SK-N-SH treated with all-trans-retinoic acid at 6 μM for 48 hours (cell line): ENCODE measurements at regions not wholly inside any gene's neighbourhood (a gene's known extent, or its start where the extent isn't known, plus 50 kb on each side); places are given as distances from the start of the nearest gene placed in this dataset.
"Not testable (repeated sequence)": the region's sequence is repeated elsewhere in the genome, so short reads cannot be mapped to it uniquely, and the experiment has no call there.

Experiments used
- ARNTL ChIP-seq: fragments of 450-650 bp; formaldehyde crosslinking; IDR thresholded peaks from 2 replicates; pipeline ENCODE4 v1.5.0; 2020; ENCODE audit warnings: low read depth, mild to moderate bottlenecking, moderate library complexity, borderline replicate concordance
- BACH2 ChIP-seq: fragments of 250-450 bp; sonication (Bioruptor Pico); IDR thresholded peaks from 2 replicates; pipeline ENCODE4 v1.9.0; 2021; ENCODE audit warnings: mild to moderate bottlenecking, borderline replicate concordance
- GLIS3 ChIP-seq: fragments of 250-450 bp; sonication (Bioruptor Pico); IDR thresholded peaks from 2 replicates; pipeline ENCODE4 v1.5.0; 2020; ENCODE audit warnings: mild to moderate bottlenecking, moderate library complexity
- RARB ChIP-seq: fragments of 250-450 bp; sonication (Bioruptor Pico); IDR thresholded peaks from 2 replicates; pipeline ENCODE4 v1.8.0; 2021; ENCODE audit warnings: mild to moderate bottlenecking, moderate library complexity
- SNAI2 ChIP-seq: fragments of 250-450 bp; sonication (Bioruptor Pico); IDR thresholded peaks from 2 replicates; pipeline ENCODE4 v1.5.0; 2020; ENCODE audit warnings: mild to moderate bottlenecking, moderate library complexity
- TCF4 ChIP-seq: fragments of 250-450 bp; sonication (Bioruptor Pico); IDR thresholded peaks from 2 replicates; pipeline ENCODE4 v1.8.0; 2021; ENCODE audit warnings: mild to moderate bottlenecking, moderate library complexity, borderline replicate concordance
- ZFP30 ChIP-seq: fragments of 450-650 bp; formaldehyde crosslinking; IDR thresholded peaks from 2 replicates; pipeline ENCODE4 v1.5.0; 2022; ENCODE audit warnings: mild to moderate bottlenecking, moderate library complexity
- ZNF70 ChIP-seq: fragments of 450-650 bp; formaldehyde crosslinking; IDR thresholded peaks from 2 replicates; pipeline ENCODE4 v1.5.0; 2020; ENCODE audit warnings: mild to moderate bottlenecking, moderate library complexity
- TF ChIP-seq, protein P1 (sequence below): fragments of 250-450 bp; sonication (Bioruptor Pico); IDR thresholded peaks from 2 replicates; pipeline ENCODE4 v1.8.0; 2020; ENCODE audit warnings: mild to moderate bottlenecking, moderate library complexity, borderline replicate concordance
- TF ChIP-seq, protein P2 (sequence below): fragments of 250-450 bp; sonication (Bioruptor Pico); IDR thresholded peaks from 2 replicates; pipeline ENCODE4 v1.5.1; 2020; ENCODE audit warnings: low read depth, mild to moderate bottlenecking, moderate library complexity

DNA sequence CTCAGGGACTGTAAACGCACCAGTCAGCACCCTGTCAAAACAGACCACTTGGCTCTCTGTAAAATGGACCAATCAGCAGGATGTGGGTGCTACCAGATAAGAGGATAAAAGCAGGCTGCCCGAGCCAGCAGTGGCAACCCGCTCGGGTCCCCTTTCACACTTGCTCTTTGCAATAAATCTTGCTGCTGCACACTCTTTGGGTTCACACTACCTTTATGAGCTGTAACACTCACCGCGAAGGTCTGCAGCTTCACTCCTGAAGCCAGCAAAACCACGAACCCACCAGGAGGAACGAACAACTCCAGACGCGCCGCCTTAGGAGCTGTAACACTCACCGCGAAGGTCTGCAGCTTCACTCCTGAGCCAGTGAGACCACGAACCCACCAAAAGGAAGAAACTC is 260.9 kb downstream of the PCNX1 start:
- not testable (repeated sequence) for TF ChIP-seq ARNTL (CRISPR knock-in tag); RARB (CRISPR knock-in tag); TCF4; ZNF70; SNAI2 (CRISPR knock-in tag); GLIS3; ZFP30 (CRISPR knock-in tag); BACH2 (CRISPR knock-in tag)
- TF ChIP-seq, protein P1, sequence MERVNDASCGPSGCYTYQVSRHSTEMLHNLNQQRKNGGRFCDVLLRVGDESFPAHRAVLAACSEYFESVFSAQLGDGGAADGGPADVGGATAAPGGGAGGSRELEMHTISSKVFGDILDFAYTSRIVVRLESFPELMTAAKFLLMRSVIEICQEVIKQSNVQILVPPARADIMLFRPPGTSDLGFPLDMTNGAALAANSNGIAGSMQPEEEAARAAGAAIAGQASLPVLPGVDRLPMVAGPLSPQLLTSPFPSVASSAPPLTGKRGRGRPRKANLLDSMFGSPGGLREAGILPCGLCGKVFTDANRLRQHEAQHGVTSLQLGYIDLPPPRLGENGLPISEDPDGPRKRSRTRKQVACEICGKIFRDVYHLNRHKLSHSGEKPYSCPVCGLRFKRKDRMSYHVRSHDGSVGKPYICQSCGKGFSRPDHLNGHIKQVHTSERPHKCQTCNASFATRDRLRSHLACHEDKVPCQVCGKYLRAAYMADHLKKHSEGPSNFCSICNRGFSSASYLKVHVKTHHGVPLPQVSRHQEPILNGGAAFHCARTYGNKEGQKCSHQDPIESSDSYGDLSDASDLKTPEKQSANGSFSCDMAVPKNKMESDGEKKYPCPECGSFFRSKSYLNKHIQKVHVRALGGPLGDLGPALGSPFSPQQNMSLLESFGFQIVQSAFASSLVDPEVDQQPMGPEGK (CRISPR knock-in tag), result not testable (repeated sequence)
- TF ChIP-seq, protein P2, sequence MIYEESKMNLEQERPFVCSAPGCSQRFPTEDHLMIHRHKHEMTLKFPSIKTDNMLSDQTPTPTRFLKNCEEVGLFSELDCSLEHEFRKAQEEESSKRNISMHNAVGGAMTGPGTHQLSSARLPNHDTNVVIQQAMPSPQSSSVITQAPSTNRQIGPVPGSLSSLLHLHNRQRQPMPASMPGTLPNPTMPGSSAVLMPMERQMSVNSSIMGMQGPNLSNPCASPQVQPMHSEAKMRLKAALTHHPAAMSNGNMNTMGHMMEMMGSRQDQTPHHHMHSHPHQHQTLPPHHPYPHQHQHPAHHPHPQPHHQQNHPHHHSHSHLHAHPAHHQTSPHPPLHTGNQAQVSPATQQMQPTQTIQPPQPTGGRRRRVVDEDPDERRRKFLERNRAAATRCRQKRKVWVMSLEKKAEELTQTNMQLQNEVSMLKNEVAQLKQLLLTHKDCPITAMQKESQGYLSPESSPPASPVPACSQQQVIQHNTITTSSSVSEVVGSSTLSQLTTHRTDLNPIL (CRISPR knock-in tag), result not testable (repeated sequence)
